ENCODE measurements at regions not wholly inside any gene's neighbourhood (a gene's known extent, or its start where the extent isn't known, plus 50 kb on each side); places are given as distances from the start of the nearest gene placed in this dataset.

GRCh38 chr2:6139916-6140315, 447.7 kb downstream of the SOX11 start:
- TF ChIP-seq CTCF (IDR thresholded peaks at IDR 0.05; ENCODE audit: insufficient read depth, low read depth, low read length) (no peak), EZH2 (IDR thresholded peaks at IDR 0.05; ENCODE audit: insufficient read depth, low read length) (no peak)
